ENCODE measurements at regions not wholly inside any gene's neighbourhood (a gene's known extent, or its start where the extent isn't known, plus 50 kb on each side); places are given as distances from the start of the nearest gene placed in this dataset.

DNA sequence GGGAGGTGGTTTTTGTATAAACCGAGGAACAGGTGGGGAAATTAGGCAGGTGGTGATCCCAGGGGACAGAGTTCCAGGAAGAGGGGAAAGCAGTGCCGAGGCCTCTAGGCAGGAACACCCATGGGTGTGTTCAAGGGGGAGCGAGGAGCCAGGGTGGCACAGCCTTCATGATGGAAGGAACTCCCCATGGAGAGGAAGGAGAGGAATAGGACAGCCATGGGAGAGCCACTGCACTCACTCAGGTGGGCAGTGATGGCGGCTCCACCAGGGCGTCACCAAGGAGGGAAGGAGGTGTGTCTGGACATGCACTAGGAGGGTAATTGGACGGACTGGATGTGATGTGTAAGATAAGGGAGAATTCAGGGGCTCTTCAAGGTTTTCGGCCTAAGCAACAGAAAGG is 98.2 kb downstream of the THBS2 start:
- H3K4me1 ChIP-seq (ENCODE audit: control insufficient read depth, insufficient read depth, low read length): peaks cover 19% of the 10 kb centered on the region
- H2BK120ac ChIP-seq (ENCODE audit: low read depth, low read length): no peak overlapping the region
- H3K36me3 ChIP-seq (ENCODE audit: control insufficient read depth, insufficient read depth, low read length): no peaks in the 10 kb centered on the region
- no peak overlapping the region for H2AK5ac ChIP-seq (ENCODE audit: low read depth, low read length)
- POLR2A ChIA-PET (ENCODE audit: unreplicated experiment): no interaction called here
- H3K9me1 ChIP-seq (ENCODE audit: insufficient read depth, low read length): no peaks in the 10 kb centered on the region
- H3K9ac ChIP-seq (ENCODE audit: low read depth, low read length): no peak overlapping the region
- no peak for ATAC-seq (ENCODE audit: low read depth)
- peaks cover 4% of the 10 kb centered on the region for H3K9me3 ChIP-seq (ENCODE audit: control insufficient read depth, insufficient read depth, low read length)
- H3K4me2 ChIP-seq (ENCODE audit: low read depth, low read length): no peak overlapping the region
- H3K4ac ChIP-seq (ENCODE audit: low read depth, low read length): no peak overlapping the region
- no peak overlapping the region for H2BK20ac ChIP-seq (ENCODE audit: low read depth, low read length)
- H3K18ac ChIP-seq (ENCODE audit: low read depth, low read length): no peak overlapping the region
- H4K91ac ChIP-seq (ENCODE audit: insufficient read depth, low read depth, low read length): no peak overlapping the region
- intact Hi-C loops (cut with micrococcal nuclease): no loop called here
- H3K79me1 ChIP-seq (ENCODE audit: low read depth in 1 of 2, low read length in 2 of 2): no peaks in the 10 kb centered on the region
- 98% methylated on average over 4 of the region's 7 CpGs; no CpG with 5 or more reads in 1 of the 2 experiments for WGBS, 2 experiments (ENCODE audit: extremely low coverage in 2 of 2, insufficient read length in 1 of 2)
- no peaks in the 10 kb centered on the region for H3K27me3 ChIP-seq (ENCODE audit: control insufficient read depth, insufficient read depth, low read length)
- CTCF ChIA-PET: interaction anchor here (0.6 kb wide), 1 partner anchor 9 kb away, joined by 3 read pairs; no protein-coding TSS in a partner anchor
- no peak overlapping the region for H2AFZ ChIP-seq (replicated peaks; ENCODE audit: low read length, poor library complexity)
- no peak overlapping the region for H3K23ac ChIP-seq (ENCODE audit: low read depth, low read length)
- no peaks in the 10 kb centered on the region for H4K20me1 ChIP-seq (ENCODE audit: insufficient read depth, low read length)
- no peak overlapping the region for H2AK9ac ChIP-seq (replicated peaks; ENCODE audit: low read depth, low read length, poor library complexity)
- no TSS peak for BruUV-seq (replicated peaks)
- TF ChIP-seq, protein P1, sequence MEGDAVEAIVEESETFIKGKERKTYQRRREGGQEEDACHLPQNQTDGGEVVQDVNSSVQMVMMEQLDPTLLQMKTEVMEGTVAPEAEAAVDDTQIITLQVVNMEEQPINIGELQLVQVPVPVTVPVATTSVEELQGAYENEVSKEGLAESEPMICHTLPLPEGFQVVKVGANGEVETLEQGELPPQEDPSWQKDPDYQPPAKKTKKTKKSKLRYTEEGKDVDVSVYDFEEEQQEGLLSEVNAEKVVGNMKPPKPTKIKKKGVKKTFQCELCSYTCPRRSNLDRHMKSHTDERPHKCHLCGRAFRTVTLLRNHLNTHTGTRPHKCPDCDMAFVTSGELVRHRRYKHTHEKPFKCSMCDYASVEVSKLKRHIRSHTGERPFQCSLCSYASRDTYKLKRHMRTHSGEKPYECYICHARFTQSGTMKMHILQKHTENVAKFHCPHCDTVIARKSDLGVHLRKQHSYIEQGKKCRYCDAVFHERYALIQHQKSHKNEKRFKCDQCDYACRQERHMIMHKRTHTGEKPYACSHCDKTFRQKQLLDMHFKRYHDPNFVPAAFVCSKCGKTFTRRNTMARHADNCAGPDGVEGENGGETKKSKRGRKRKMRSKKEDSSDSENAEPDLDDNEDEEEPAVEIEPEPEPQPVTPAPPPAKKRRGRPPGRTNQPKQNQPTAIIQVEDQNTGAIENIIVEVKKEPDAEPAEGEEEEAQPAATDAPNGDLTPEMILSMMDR (conservative IDR thresholded peaks at IDR 0.05; ENCODE audit: low read depth, low read length): no peak
- TF ChIP-seq NFE2L2 (IDR thresholded peaks at IDR 0.05; ENCODE audit: low read depth, low read length): no peak
- TF ChIP-seq CHD1 (IDR thresholded peaks at IDR 0.05; ENCODE audit: low read depth, low read length): no peak
- TF ChIP-seq MAZ (IDR thresholded peaks at IDR 0.05; ENCODE audit: borderline replicate concordance, low read depth, low read length): no peak
- TF ChIP-seq SMC3 (IDR thresholded peaks at IDR 0.05; ENCODE audit: low read depth, low read length): no peak
- TF ChIP-seq BHLHE40 (IDR thresholded peaks at IDR 0.05; ENCODE audit: low read depth, low read length): no peak
- TF ChIP-seq RFX5 (IDR thresholded peaks at IDR 0.05; ENCODE audit: low read depth, low read length): no peak
- no peak for TF ChIP-seq RAD21 (IDR thresholded peaks at IDR 0.05; ENCODE audit: low read length)
- TF ChIP-seq MXI1 (IDR thresholded peaks at IDR 0.05; ENCODE audit: borderline replicate concordance, low read depth, low read length): no peak
- no peak overlapping the region for H3K14ac ChIP-seq (replicated peaks; ENCODE audit: low read depth, low read length)
- H4K8ac ChIP-seq (ENCODE audit: low read depth in 2 of 2, low read length in 2 of 2): no peak overlapping the region
- DNase-seq: no peak
- H2BK15ac ChIP-seq (ENCODE audit: low read depth, low read length): no peak overlapping the region
- no peak overlapping the region for H2BK5ac ChIP-seq (ENCODE audit: low read depth, low read length, poor library complexity, severe bottlenecking)
- in situ Hi-C loops (cut with MboI; ENCODE audit: low sequenced_read_pairs): no loop called here
- dilution Hi-C loops (cut with HindIII; ENCODE audit: low sequenced_read_pairs, unreplicated experiment): no loop called here
- no peak overlapping the region for H3K56ac ChIP-seq (ENCODE audit: extremely low read depth, insufficient read depth, low read length)
- H4K5ac ChIP-seq (ENCODE audit: low read depth, low read length): no peak overlapping the region
- no peak overlapping the region for H3K4me3 ChIP-seq (ENCODE audit: insufficient read depth, low read depth, low read length)
- no peak overlapping the region for H3K27ac ChIP-seq (ENCODE audit: insufficient read depth, low read length)
